Body of pancreas (tissue), 4 donors: ENCODE measurements at regions not wholly inside any gene's neighbourhood (a gene's known extent, or its start where the extent isn't known, plus 50 kb on each side); places are given as distances from the start of the nearest gene placed in this dataset.

Source experiments
- CTCF ChIP-seq, 7 experiments: fragments of 450-650 bp in 4 of 7; fragments of 200-600 bp in 3 of 7; sonication (generic) in 3 of 7; IDR thresholded peaks; one replicate each; pipeline ENCODE4 v1.5.1; 2016 to 2019; ENCODE audit warnings: antibody characterized with exemption in 7 of 7
- POLR2A ChIP-seq, 3 donors: fragments of 450-650 bp; IDR thresholded peaks; one replicate each; pipeline ENCODE4 v1.6.1; 2016; ENCODE audit warnings: antibody characterized with exemption in 3 of 3, mild to moderate bottlenecking in 2 of 3

GRCh38 chrX:45860450-45860849 is 659.8 kb upstream of the DIPK2B start:
- TF ChIP-seq CTCF (IDR thresholded peaks at IDR 0.05) (no peak), POLR2A (IDR thresholded peaks at IDR 0.05) (no peak)
